Neuronal stem cell (in vitro differentiated cells): ENCODE measurements at regions not wholly inside any gene's neighbourhood (a gene's known extent, or its start where the extent isn't known, plus 50 kb on each side); places are given as distances from the start of the nearest gene placed in this dataset.

Source experiments
- DNase-seq: peaks from one replicate; pipeline ENCODE4 v3.0.0-alpha.2; 2013; ENCODE audit warnings: low spot score
- H2AFZ ChIP-seq: one replicate; pipeline ENCODE4 v1.6.1; 2013; ENCODE audit warnings: mild to moderate bottlenecking, low read length, inconsistent platforms
- H2AK5ac ChIP-seq: 2 replicates; pipeline ENCODE4 v1.6.1; 2013; ENCODE audit warnings: low read depth, mild to moderate bottlenecking, inconsistent platforms, low read length, moderate library complexity, mixed read lengths
- H2BK120ac ChIP-seq: 2 replicates; pipeline ENCODE4 v1.6.1; 2013; ENCODE audit warnings: low read depth, mild to moderate bottlenecking, inconsistent platforms, low read length, moderate library complexity, mixed read lengths
- H2BK12ac ChIP-seq: one replicate; pipeline ENCODE4 v1.6.1; 2013; ENCODE audit warnings: low read length, inconsistent platforms
- H2BK15ac ChIP-seq: 2 replicates; pipeline ENCODE4 v1.6.1; 2013; ENCODE audit warnings: mild to moderate bottlenecking, low read length, inconsistent platforms, mixed read lengths
- H2BK5ac ChIP-seq: one replicate; pipeline ENCODE4 v1.6.1; 2013; ENCODE audit warnings: inconsistent platforms, mild to moderate bottlenecking, low read length, moderate library complexity
- H3K14ac ChIP-seq: one replicate; pipeline ENCODE4 v1.6.1; 2013; ENCODE audit warnings: low read length, inconsistent platforms
- H3K18ac ChIP-seq: 2 replicates; pipeline ENCODE4 v1.6.1; 2013; ENCODE audit warnings: low read length, inconsistent platforms
- H3K23ac ChIP-seq: 2 replicates; pipeline ENCODE4 v1.6.1; 2013; ENCODE audit warnings: low read depth, mild to moderate bottlenecking, mixed read lengths, low read length, inconsistent platforms; ENCODE audit not compliant: poor library complexity
- H3K27ac ChIP-seq: replicated peaks from 3 replicates; pipeline ENCODE4 v1.5.1; 2013; ENCODE audit warnings: low read length, inconsistent platforms
- H3K27me3 ChIP-seq, 3 experiments: 2 replicates each; pipeline ENCODE4 v1.6.1; 2013; ENCODE audit warnings: low read length in 3 of 3, mild to moderate bottlenecking in 2 of 3, inconsistent platforms in 1 of 3, low read depth in 1 of 3, mixed read lengths in 1 of 3, moderate library complexity in 1 of 3; ENCODE audit not compliant: control insufficient read depth in 3 of 3, insufficient read depth in 3 of 3
- H3K36me3 ChIP-seq, 2 donors: replicated peaks in 1 of 2; 2 replicates each; pipeline ENCODE4 v1.6.1; 2013; ENCODE audit warnings: low read length in 2 of 2; ENCODE audit not compliant: control insufficient read depth in 2 of 2, insufficient read depth in 2 of 2
- H3K4ac ChIP-seq: 2 replicates; pipeline ENCODE4 v1.6.1; 2013; ENCODE audit warnings: inconsistent platforms, mild to moderate bottlenecking, low read length, moderate library complexity
- H3K4me1 ChIP-seq, 2 donors: 1 replicate in 1 of 2; 2 replicates in 1 of 2; pipeline ENCODE4 v1.6.1; 2013; ENCODE audit warnings: low read length in 2 of 2, low read depth in 1 of 2; ENCODE audit not compliant: control insufficient read depth in 2 of 2, insufficient read depth in 1 of 2
- H3K4me2 ChIP-seq: one replicate; pipeline ENCODE4 v1.6.1; 2013; ENCODE audit warnings: mild to moderate bottlenecking, low read length, inconsistent platforms; ENCODE audit not compliant: insufficient read depth, poor library complexity, severe bottlenecking
- H3K4me3 ChIP-seq, 2 donors: 2 replicates each; pipeline ENCODE4 v1.5.1; 2013; ENCODE audit warnings: low read length in 2 of 2, mild to moderate bottlenecking in 2 of 2, inconsistent platforms in 1 of 2, moderate library complexity in 1 of 2
- H3K79me1 ChIP-seq: one replicate; pipeline ENCODE4 v1.6.1; 2013; ENCODE audit warnings: low read depth, mild to moderate bottlenecking, inconsistent platforms, low read length, moderate library complexity
- H3K9ac ChIP-seq: one replicate; pipeline ENCODE4 v1.6.1; 2013; ENCODE audit warnings: mild to moderate bottlenecking, low read depth, low read length, inconsistent platforms; ENCODE audit not compliant: poor library complexity
- H3K9me3 ChIP-seq, 2 donors: replicated peaks in 1 of 2; 2 replicates each; pipeline versions ENCODE3 to v1.6.1; 2013; ENCODE audit warnings: low read length in 2 of 2, mild to moderate bottlenecking in 2 of 2, inconsistent platforms in 1 of 2, low read depth in 1 of 2, mixed read lengths in 1 of 2, moderate library complexity in 1 of 2; ENCODE audit not compliant: control insufficient read depth in 2 of 2, insufficient read depth in 1 of 2
- H4K8ac ChIP-seq: one replicate; pipeline ENCODE4 v1.6.1; 2013; ENCODE audit warnings: low read depth, mild to moderate bottlenecking, inconsistent platforms, low read length, moderate library complexity
- H4K91ac ChIP-seq: one replicate; pipeline ENCODE4 v1.6.1; 2013; ENCODE audit warnings: low read length, low read depth, mild to moderate bottlenecking, inconsistent platforms; ENCODE audit not compliant: poor library complexity
- WGBS, 2 donors: extraction: QIAGEN DNeasy Blood & Tissue Kit; methylation state at CpG; one replicate each; pipeline ENCODE4 v1.1.7; 2013; ENCODE audit warnings: missing lambda C conversion rate in 2 of 2, mixed read lengths in 1 of 2; ENCODE audit not compliant: insufficient read length in 2 of 2, insufficient replicate concordance in 1 of 2; ENCODE audit errors: extremely low coverage in 2 of 2; 5-methylcytosine and 5-hydroxymethylcytosine counted together

- H3K27me3 ChIP-seq, result no peaks in the 10 kb centered on the region
- no peak overlapping the region for H3K4me2 ChIP-seq
- H2BK120ac ChIP-seq, result no peak overlapping the region
- no peaks in the 10 kb centered on the region for H3K36me3 ChIP-seq
- no peak overlapping the region for H2BK15ac ChIP-seq
- no peak overlapping the region for H2BK5ac ChIP-seq
- H3K9ac ChIP-seq, result no peak overlapping the region
- H3K9me3 ChIP-seq, result peaks cover 2 to 5% of the 10 kb centered on the region in 2 donors
- H3K18ac ChIP-seq, result no peak overlapping the region
- H2AFZ ChIP-seq, result no peak overlapping the region
- no peaks in the 10 kb centered on the region for H3K79me1 ChIP-seq
- no peak overlapping the region for H4K8ac ChIP-seq
- no peak overlapping the region for H3K4ac ChIP-seq
- no peak overlapping the region for H3K4me3 ChIP-seq
- no peak overlapping the region for H3K27ac ChIP-seq
- H2AK5ac ChIP-seq, result no peak overlapping the region
- no CpG with 5 or more reads among the region's 1 CpG for WGBS, 2 donors
- no peak overlapping the region for H2BK12ac ChIP-seq
- H3K4me1 ChIP-seq, result peaks cover 10 to 11% of the 10 kb centered on the region in 2 donors
- no peak overlapping the region for H4K91ac ChIP-seq
- H3K14ac ChIP-seq, result no peak overlapping the region
- H3K23ac ChIP-seq, result no peak overlapping the region
- DNase-seq, result no peak
These were observed 182.3 kb upstream of the FN1 start for GRCh38 chr2:215618145-215618544.

GRCh38 chr2:215617060-215617824 is 181.4 kb upstream of the FN1 start:
- Histone ChIP-seq H3K14ac (no peak overlapping the region), H2AFZ (no peak overlapping the region), H2BK12ac (no peak overlapping the region), H2BK120ac (no peak overlapping the region), H3K27ac (no peak overlapping the region), H2AK5ac (no peak overlapping the region), H3K4me1 (peaks cover 10 to 12% of the 10 kb centered on the region in 2 donors), H3K27me3 (no peaks in the 10 kb centered on the region), H4K91ac (no peak overlapping the region), H3K4me3 (no peak overlapping the region), H3K36me3 (no peaks in the 10 kb centered on the region), H4K8ac (no peak overlapping the region), H3K4ac (no peak overlapping the region), H3K9me3 (peaks cover 2 to 5% of the 10 kb centered on the region in 2 donors), H3K18ac (no peak overlapping the region), H3K4me2 (no peak overlapping the region), H3K9ac (no peak overlapping the region), H3K79me1 (no peaks in the 10 kb centered on the region), H3K23ac (no peak overlapping the region), H2BK15ac (no peak overlapping the region), H2BK5ac (no peak overlapping the region)
- no peak for DNase-seq
- WGBS, 2 donors, result no CpG with 5 or more reads among the region's 4 CpGs

- no peak for DNase-seq
These were observed 179.9 kb upstream of the FN1 start for GRCh38 chr2:215615803-215616174.

GRCh38 chr2:215615067-215615802 is 179.4 kb upstream of the FN1 start:
- no CpG with 5 or more reads among the region's 32 CpGs for WGBS, 2 donors
- H3K4me2 ChIP-seq, result no peak overlapping the region

More at GRCh38 chr2:215615803-215616174, 179.9 kb upstream of the FN1 start:
- H2AK5ac ChIP-seq, result no peak overlapping the region
- no peak overlapping the region for H3K23ac ChIP-seq
- H2AFZ ChIP-seq, result no peak overlapping the region
- H2BK120ac ChIP-seq, result no peak overlapping the region
- H3K27me3 ChIP-seq, result no peaks in the 10 kb centered on the region
- no peak overlapping the region for H3K4ac ChIP-seq
- no peaks in the 10 kb centered on the region for H3K36me3 ChIP-seq
- H3K9me3 ChIP-seq, result peaks cover 2 to 5% of the 10 kb centered on the region in 2 donors
- H2BK15ac ChIP-seq, result no peak overlapping the region
- WGBS, 2 donors, result no CpG with 5 or more reads among the region's 3 CpGs
- peaks cover 10 to 12% of the 10 kb centered on the region in 2 donors for H3K4me1 ChIP-seq
- H3K4me3 ChIP-seq, result no peak overlapping the region
- H3K79me1 ChIP-seq, result no peaks in the 10 kb centered on the region
- no peak overlapping the region for H2BK12ac ChIP-seq
- H4K8ac ChIP-seq, result no peak overlapping the region
- H3K9ac ChIP-seq, result no peak overlapping the region
- H4K91ac ChIP-seq, result no peak overlapping the region
- no peak overlapping the region for H3K4me2 ChIP-seq
- no peak overlapping the region for H3K27ac ChIP-seq
- H3K14ac ChIP-seq, result no peak overlapping the region
- no peak overlapping the region for H3K18ac ChIP-seq
- no peak overlapping the region for H2BK5ac ChIP-seq

More at GRCh38 chr2:215615067-215615802, 179.4 kb upstream of the FN1 start:
- no peak overlapping the region for H3K4ac ChIP-seq
- no peak overlapping the region for H3K23ac ChIP-seq
- H2AK5ac ChIP-seq, result peak overlapping the region; percentile 50
- H2BK12ac ChIP-seq, result no peak overlapping the region
- H2AFZ ChIP-seq, result no peak overlapping the region
- H3K14ac ChIP-seq, result no peak overlapping the region
- H2BK15ac ChIP-seq, result no peak overlapping the region
- H3K27ac ChIP-seq, result no peak overlapping the region
- H4K8ac ChIP-seq, result no peak overlapping the region
- no peaks in the 10 kb centered on the region for H3K36me3 ChIP-seq
- H4K91ac ChIP-seq, result no peak overlapping the region
- H3K18ac ChIP-seq, result peak overlapping the region; percentile 12
- peak overlapping the region in 1 of 2 donors; percentile 57 for H3K4me3 ChIP-seq
- no peak overlapping the region for H2BK120ac ChIP-seq
- H3K9ac ChIP-seq, result no peak overlapping the region
- peaks cover 10 to 12% of the 10 kb centered on the region in 2 donors for H3K4me1 ChIP-seq
- no peaks in the 10 kb centered on the region for H3K27me3 ChIP-seq
- no peaks in the 10 kb centered on the region for H3K79me1 ChIP-seq
- peak overlapping the region; percentile 61 for H2BK5ac ChIP-seq
- peaks cover 2 to 5% of the 10 kb centered on the region in 2 donors for H3K9me3 ChIP-seq
- no peak for DNase-seq
